PC-3 (cell line): ENCODE measurements at regions not wholly inside any gene's neighbourhood (a gene's known extent, or its start where the extent isn't known, plus 50 kb on each side); places are given as distances from the start of the nearest gene placed in this dataset.
"Not testable (repeated sequence)": the region's sequence is repeated elsewhere in the genome, so short reads cannot be mapped to it uniquely, and the experiment has no call there.

Source experiments
- ATAC-seq: fragments of 200-7000 bp; cut with Tn5 transposase; 2 replicates; pipeline ENCODE4 v1.9.1; 2020; ENCODE audit warnings: mild to moderate bottlenecking, moderate library complexity
- BruUV-seq: library from RNA; stranded (reverse); fragments of 400-500 nt; replicated peaks from 2 replicates; lab custom pipeline; 2021; lab: Mats Ljungman, UMichigan
- CTCF ChIA-PET: fragments of 300-600 bp; sonication (Branson Sonifier 250); formaldehyde crosslinking; loops from one replicate; lab custom pipeline; 2022; ENCODE audit warnings: antibody characterized with exemption; lab: Charles Lee
- POLR2A ChIA-PET: fragments of 300-600 bp; sonication (Branson Sonifier 250); formaldehyde crosslinking; loops from one replicate; lab custom pipeline; 2022; ENCODE audit warnings: antibody characterized with exemption; ENCODE audit not compliant: unreplicated experiment; lab: Charles Lee
- DNase-seq: peaks from one replicate; pipeline ENCODE4 v3.0.0-alpha.2; 2015
- H2AFZ ChIP-seq: fragments of 300-600 bp; sonication (generic); 2 replicates; pipeline ENCODE4 v1.6.0; 2016; ENCODE audit warnings: antibody characterized with exemption, low read length
- H3F3A ChIP-seq: fragments of 300-600 bp; sonication (generic); one replicate; pipeline ENCODE4 v1.6.0; 2017; ENCODE audit warnings: antibody characterized with exemption, low read length, control low read depth, mild to moderate bottlenecking; ENCODE audit not compliant: unreplicated experiment
- H3K27ac ChIP-seq: fragments of 300-600 bp; sonication (generic); 2 replicates; pipeline ENCODE4 v1.5.1; 2016; ENCODE audit warnings: mild to moderate bottlenecking, low read length
- H3K27me3 ChIP-seq: fragments of 300-600 bp; sonication (generic); 2 replicates; pipeline ENCODE4 v1.6.1; 2016; ENCODE audit warnings: low read length, mixed read lengths
- H3K36me3 ChIP-seq: fragments of 300-600 bp; sonication (generic); 2 replicates; pipeline ENCODE4 v1.6.1; 2016; ENCODE audit warnings: low read depth, mixed run types, low read length, mixed read lengths
- H3K4me1 ChIP-seq: fragments of 300-600 bp; sonication (generic); 2 replicates; pipeline ENCODE4 v1.5.1; 2016; ENCODE audit warnings: low read length; ENCODE audit not compliant: insufficient read depth
- H3K4me2 ChIP-seq: fragments of 300-600 bp; sonication (generic); 2 replicates; pipeline ENCODE4 v1.6.0; 2016; ENCODE audit warnings: low read length
- H3K4me3 ChIP-seq: fragments of 300-600 bp; sonication (generic); 2 replicates; pipeline ENCODE4 v1.5.1; 2016; ENCODE audit warnings: mild to moderate bottlenecking, low read length, mixed read lengths
- H3K79me2 ChIP-seq: fragments of 300-600 bp; sonication (generic); 2 replicates; pipeline ENCODE4 v1.6.1; 2017; ENCODE audit warnings: low read length, mixed read lengths
- H3K9ac ChIP-seq: fragments of 300-600 bp; sonication (generic); 2 replicates; pipeline ENCODE4 v1.6.0; 2016; ENCODE audit warnings: mild to moderate bottlenecking, low read length
- H3K9me2 ChIP-seq: fragments of 300-600 bp; sonication (generic); replicated peaks from 2 replicates; pipeline ENCODE4 v1.6.1; 2016; ENCODE audit warnings: mixed run types, low read length, mixed read lengths
- H3K9me3 ChIP-seq: fragments of 300-600 bp; sonication (generic); 2 replicates; pipeline ENCODE4 v1.6.1; 2016; ENCODE audit warnings: low read length, mixed read lengths
- H4K20me1 ChIP-seq: fragments of 300-600 bp; sonication (generic); 2 replicates; pipeline ENCODE4 v1.6.1; 2016; ENCODE audit warnings: low read length, mixed read lengths
- intact Hi-C: fragments of 100-400 bp; cut with micrococcal nuclease; formaldehyde crosslinking; loops from 2 replicates; pipeline ENCODE4 v1.9.0; 2023

GRCh38 chr18:12179029-12179428 is 75.1 kb upstream of the CIDEA start:
- H3K9me2 ChIP-seq, H3F3A ChIP-seq, H4K20me1 ChIP-seq, H3K4me1 ChIP-seq, H3K9ac ChIP-seq, H3K27me3 ChIP-seq, intact Hi-C loops, H3K4me3 ChIP-seq, BruUV-seq, CTCF ChIA-PET, POLR2A ChIA-PET, H3K4me2 ChIP-seq, H3K79me2 ChIP-seq, H3K27ac ChIP-seq, H3K9me3 ChIP-seq, ATAC-seq, H3K36me3 ChIP-seq, H2AFZ ChIP-seq, DNase-seq: not testable (repeated sequence)

GRCh38 chr18:12179697-12180577 is 74.2 kb upstream of the CIDEA start:
- H3K4me3 ChIP-seq, H3K27me3 ChIP-seq, intact Hi-C loops, CTCF ChIA-PET, ATAC-seq, H3K27ac ChIP-seq, H3K79me2 ChIP-seq, H3F3A ChIP-seq, H3K4me1 ChIP-seq, H3K9me2 ChIP-seq, BruUV-seq, H3K4me2 ChIP-seq, H2AFZ ChIP-seq, H3K36me3 ChIP-seq, POLR2A ChIA-PET, H3K9me3 ChIP-seq, H3K9ac ChIP-seq, H4K20me1 ChIP-seq, DNase-seq: not testable (repeated sequence)

DNA sequence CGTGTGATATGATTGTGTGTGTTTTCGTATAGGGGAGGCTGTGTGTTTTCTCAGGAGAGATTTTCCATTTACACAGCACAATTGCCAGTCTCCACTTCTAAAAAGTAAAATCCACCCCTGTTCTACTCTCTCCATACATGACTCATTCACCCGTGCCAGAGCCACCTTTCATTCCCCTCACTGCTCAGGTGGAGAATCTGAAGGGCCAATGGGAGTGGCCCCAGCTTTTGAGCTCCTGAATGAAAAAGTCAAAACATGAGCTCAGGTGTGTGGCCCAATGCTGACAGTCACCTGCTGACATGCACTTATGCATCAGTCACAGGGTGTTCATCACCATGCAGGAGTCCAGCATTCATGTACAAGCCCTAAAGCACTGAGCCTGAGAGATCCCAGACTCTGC is 55.4 kb upstream of the CIDEA start:
- CTCF ChIA-PET, H3K4me2 ChIP-seq, DNase-seq, POLR2A ChIA-PET, H3K27ac ChIP-seq, H3K4me3 ChIP-seq, H3K9me2 ChIP-seq, H3K79me2 ChIP-seq, H3K4me1 ChIP-seq, H3K36me3 ChIP-seq, H4K20me1 ChIP-seq, H2AFZ ChIP-seq, BruUV-seq, H3K9ac ChIP-seq, H3K27me3 ChIP-seq, H3K9me3 ChIP-seq, H3F3A ChIP-seq, ATAC-seq, intact Hi-C loops: not testable (repeated sequence)

DNA sequence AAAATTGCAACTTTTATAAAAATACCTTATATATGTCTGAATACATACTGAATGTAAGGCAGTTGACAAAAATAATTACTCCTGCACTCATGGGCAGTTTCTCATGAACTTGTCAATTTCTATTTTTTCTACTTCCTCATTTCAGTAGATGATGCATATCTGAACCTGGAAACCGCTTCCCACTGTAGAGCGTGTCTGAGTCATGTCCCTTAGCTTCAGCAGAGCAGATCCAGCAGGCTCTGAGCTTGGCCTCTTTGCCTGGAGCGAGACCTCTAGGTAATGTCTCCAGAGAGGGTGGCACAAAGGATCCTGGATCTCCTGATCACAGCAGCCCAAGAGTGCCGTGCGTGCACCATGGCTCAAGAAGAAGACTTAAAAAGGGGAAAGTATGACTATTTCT is 54.0 kb upstream of the CIDEA start:
- H3K27ac ChIP-seq, CTCF ChIA-PET, intact Hi-C loops, H3K9me2 ChIP-seq, H3K9me3 ChIP-seq, H3K4me1 ChIP-seq, H3K4me2 ChIP-seq, H3K79me2 ChIP-seq, H3K36me3 ChIP-seq, POLR2A ChIA-PET, BruUV-seq, H3K4me3 ChIP-seq, H4K20me1 ChIP-seq, H3K27me3 ChIP-seq, H2AFZ ChIP-seq, H3F3A ChIP-seq, H3K9ac ChIP-seq: not testable (repeated sequence)
- ATAC-seq: peak; percentile 96
- DNase-seq: peak; percentile 42
